SU-DHL-6 (cell line): ENCODE measurements at regions not wholly inside any gene's neighbourhood (a gene's known extent, or its start where the extent isn't known, plus 50 kb on each side); places are given as distances from the start of the nearest gene placed in this dataset.

Experiments used
- H2AFZ ChIP-seq: fragments of 200-600 bp; sonication (generic); 2 replicates; pipeline ENCODE4 v1.6.1; 2014; ENCODE audit warnings: low read depth, mild to moderate bottlenecking, moderate library complexity, mixed read lengths, antibody characterized with exemption, low read length; ENCODE audit not compliant: severe bottlenecking
- H3F3A ChIP-seq: fragments of 200-600 bp; shearing (Covaris generic); 2 replicates; pipeline ENCODE4 v1.6.0; 2016; ENCODE audit warnings: antibody characterized with exemption, mild to moderate bottlenecking; ENCODE audit not compliant: insufficient read depth
- H3K27ac ChIP-seq: fragments of 200-600 bp; sonication (generic); 2 replicates; pipeline ENCODE4 v1.5.1; 2016; ENCODE audit warnings: low read depth, mild to moderate bottlenecking, low read length, moderate library complexity, mixed read lengths
- H3K27me3 ChIP-seq: fragments of 200-600 bp; sonication (generic), shearing (Covaris generic); 2 replicates; pipeline ENCODE4 v1.6.0; 2014; ENCODE audit warnings: mild to moderate bottlenecking, low read length
- H3K36me3 ChIP-seq: fragments of 200-600 bp; sonication (generic); 2 replicates; pipeline ENCODE4 v1.6.1; 2014; ENCODE audit warnings: mild to moderate bottlenecking, low read length, mixed read lengths
- H3K4me2 ChIP-seq: fragments of 300-600, 200-600 bp; shearing (Covaris generic), sonication (generic); 2 replicates; pipeline ENCODE4 v1.6.0; 2014; ENCODE audit warnings: low read length, low read depth, mild to moderate bottlenecking; ENCODE audit not compliant: poor library complexity, severe bottlenecking
- H3K4me3 ChIP-seq: fragments of 200-600 bp; sonication (generic); 2 replicates; pipeline ENCODE4 v1.5.1; 2014; ENCODE audit warnings: antibody characterized with exemption, low read length, mild to moderate bottlenecking, mixed read lengths; ENCODE audit not compliant: insufficient read depth, poor library complexity, severe bottlenecking
- H3K79me2 ChIP-seq: fragments of 200-600 bp; sonication (generic); 2 replicates; pipeline ENCODE4 v1.6.1; 2014; ENCODE audit warnings: mild to moderate bottlenecking, low read length, moderate library complexity; ENCODE audit not compliant: insufficient read depth
- H3K9ac ChIP-seq: fragments of 200-600 bp; sonication (generic); 2 replicates; pipeline ENCODE4 v1.7.0; 2014; ENCODE audit warnings: mild to moderate bottlenecking, low read length
- H3K9me2 ChIP-seq: fragments of 200-600 bp; sonication (generic); replicated peaks from 2 replicates; pipeline ENCODE4 v1.6.1; 2014; ENCODE audit warnings: low read length; ENCODE audit not compliant: insufficient read depth
- H3K9me3 ChIP-seq: fragments of 200-600 bp; sonication (generic); 2 replicates; pipeline ENCODE4 v1.6.1; 2014; ENCODE audit warnings: low read length, mixed read lengths; ENCODE audit not compliant: insufficient read depth
- H4K20me1 ChIP-seq: fragments of 200-600 bp; sonication (generic); 2 replicates; pipeline ENCODE4 v1.6.1; 2014; ENCODE audit warnings: low read depth, mild to moderate bottlenecking, antibody characterized with exemption, low read length, moderate library complexity, mixed read lengths
- EZH2phosphoT487 ChIP-seq: fragments of 200-600 bp; sonication (generic), shearing (Covaris generic); conservative IDR thresholded peaks from 2 replicates; pipeline ENCODE4 v1.6.1; 2018; ENCODE audit warnings: mild to moderate bottlenecking, antibody characterized with exemption, low read length, moderate library complexity, mixed read lengths
- TF ChIP-seq, protein P1 (sequence below): fragments of 200-600 bp; sonication (generic); IDR thresholded peaks from one replicate; pipeline ENCODE4 v1.5.1; 2017; ENCODE audit warnings: antibody characterized with exemption, mild to moderate bottlenecking, low read length, moderate library complexity; ENCODE audit not compliant: insufficient read depth, poor library complexity, severe bottlenecking

DNA sequence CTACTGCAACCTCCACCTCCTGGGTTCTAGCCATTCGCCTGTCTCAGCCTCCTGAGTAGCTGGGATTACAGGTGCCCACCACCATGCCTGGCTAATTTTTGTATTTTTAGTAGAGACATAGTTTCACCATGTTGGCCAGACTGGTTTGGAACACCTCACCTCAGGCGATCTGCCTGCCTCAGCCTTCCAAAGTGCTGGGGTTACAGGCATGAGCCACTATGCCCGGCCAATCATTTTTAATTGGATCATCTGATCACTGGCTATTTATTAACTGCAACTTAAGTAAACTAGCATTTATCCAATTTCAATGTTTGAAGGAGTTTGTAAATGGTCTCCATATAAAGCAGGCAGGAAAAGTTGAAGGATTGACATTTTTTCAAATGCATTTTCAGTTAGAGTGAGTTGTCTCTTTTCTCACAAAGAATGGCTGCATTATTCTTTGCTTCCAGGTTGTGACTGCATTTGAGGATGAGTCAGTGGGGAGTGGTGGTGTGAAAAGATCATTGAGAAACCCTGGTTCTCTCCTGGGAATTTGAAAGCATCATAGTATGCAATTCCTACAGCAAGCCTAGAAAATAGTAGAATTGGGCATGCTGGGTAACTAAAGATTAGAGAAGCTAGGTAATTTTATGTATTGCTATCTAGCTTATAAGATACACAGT is 431.1 kb upstream of the ZEB2 start:
- Histone ChIP-seq H3K4me2 (no peak overlapping the region), H3K27ac (no peak overlapping the region), H3K9ac (no peak overlapping the region), H3F3A (no peaks in the 10 kb centered on the region), H3K9me2 (no peaks in the 10 kb centered on the region), H3K4me3 (no peak overlapping the region), H3K27me3 (no peaks in the 10 kb centered on the region), H3K9me3 (no peaks in the 10 kb centered on the region), H3K79me2 (no peaks in the 10 kb centered on the region), H4K20me1 (no peaks in the 10 kb centered on the region), H2AFZ (no peak overlapping the region), H3K36me3 (no peaks in the 10 kb centered on the region)
- TF ChIP-seq, protein P1, sequence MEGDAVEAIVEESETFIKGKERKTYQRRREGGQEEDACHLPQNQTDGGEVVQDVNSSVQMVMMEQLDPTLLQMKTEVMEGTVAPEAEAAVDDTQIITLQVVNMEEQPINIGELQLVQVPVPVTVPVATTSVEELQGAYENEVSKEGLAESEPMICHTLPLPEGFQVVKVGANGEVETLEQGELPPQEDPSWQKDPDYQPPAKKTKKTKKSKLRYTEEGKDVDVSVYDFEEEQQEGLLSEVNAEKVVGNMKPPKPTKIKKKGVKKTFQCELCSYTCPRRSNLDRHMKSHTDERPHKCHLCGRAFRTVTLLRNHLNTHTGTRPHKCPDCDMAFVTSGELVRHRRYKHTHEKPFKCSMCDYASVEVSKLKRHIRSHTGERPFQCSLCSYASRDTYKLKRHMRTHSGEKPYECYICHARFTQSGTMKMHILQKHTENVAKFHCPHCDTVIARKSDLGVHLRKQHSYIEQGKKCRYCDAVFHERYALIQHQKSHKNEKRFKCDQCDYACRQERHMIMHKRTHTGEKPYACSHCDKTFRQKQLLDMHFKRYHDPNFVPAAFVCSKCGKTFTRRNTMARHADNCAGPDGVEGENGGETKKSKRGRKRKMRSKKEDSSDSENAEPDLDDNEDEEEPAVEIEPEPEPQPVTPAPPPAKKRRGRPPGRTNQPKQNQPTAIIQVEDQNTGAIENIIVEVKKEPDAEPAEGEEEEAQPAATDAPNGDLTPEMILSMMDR = no peak
- no peak for TF ChIP-seq EZH2phosphoT487

DNA sequence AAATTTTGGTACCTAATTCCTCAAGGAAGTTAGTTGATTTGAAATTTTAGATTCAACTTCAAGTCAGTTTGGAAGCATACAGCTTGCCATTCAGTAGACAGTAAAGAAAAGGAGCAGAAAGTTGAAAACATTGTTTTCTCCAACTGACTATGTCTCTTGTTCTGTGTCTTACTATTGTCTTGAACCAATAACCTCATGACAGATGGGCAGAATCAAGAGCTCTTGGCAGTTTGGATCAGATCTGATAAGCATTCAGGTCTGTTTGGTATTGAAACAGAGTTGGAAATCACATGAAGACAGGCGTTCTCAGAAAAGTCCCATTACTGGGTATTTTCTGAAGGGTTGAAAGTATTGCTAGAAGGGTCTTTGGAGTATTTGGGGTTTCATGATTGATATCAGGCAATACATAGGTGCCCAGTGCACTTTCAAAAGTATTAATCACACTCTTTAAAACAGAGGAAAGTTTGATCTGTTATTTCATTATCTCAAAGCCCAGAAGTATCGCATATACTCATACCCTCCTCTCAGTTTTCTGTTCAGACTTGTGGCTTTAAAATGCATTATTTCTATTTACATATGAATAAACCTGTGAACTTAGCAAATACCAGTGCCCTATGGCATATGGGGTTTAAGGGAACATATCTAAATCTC is 428.4 kb upstream of the ZEB2 start:
- no peaks in the 10 kb centered on the region for H3K79me2 ChIP-seq
- no peaks in the 10 kb centered on the region for H3K27me3 ChIP-seq
- H2AFZ ChIP-seq = no peak overlapping the region
- no peaks in the 10 kb centered on the region for H3K36me3 ChIP-seq
- no peaks in the 10 kb centered on the region for H3K9me2 ChIP-seq
- H3K4me3 ChIP-seq = no peak overlapping the region
- no peaks in the 10 kb centered on the region for H4K20me1 ChIP-seq
- no peak overlapping the region for H3K27ac ChIP-seq
- H3F3A ChIP-seq = no peaks in the 10 kb centered on the region
- no peak overlapping the region for H3K9ac ChIP-seq
- no peak for TF ChIP-seq EZH2phosphoT487
- TF ChIP-seq, protein P1 = no peak
- H3K9me3 ChIP-seq = no peaks in the 10 kb centered on the region
- no peak overlapping the region for H3K4me2 ChIP-seq

DNA sequence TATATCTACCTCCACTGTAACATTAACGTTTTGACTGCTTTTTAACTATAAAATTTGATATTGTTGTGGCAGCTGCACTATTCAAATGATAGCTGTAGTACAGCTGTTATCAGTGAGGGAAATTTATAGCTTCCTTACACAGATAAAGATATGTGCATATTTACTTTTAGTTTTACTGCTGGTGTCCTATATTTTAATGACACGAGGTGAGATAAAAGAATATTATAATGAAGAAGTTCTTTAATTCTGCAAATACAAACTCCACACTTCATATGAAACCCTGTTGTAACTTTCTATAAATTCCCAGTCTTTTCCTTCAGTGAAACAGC is 427.8 kb upstream of the ZEB2 start:
- H3K79me2 ChIP-seq = no peaks in the 10 kb centered on the region
- no peak for TF ChIP-seq EZH2phosphoT487
- TF ChIP-seq, protein P1 = no peak
- H3K4me3 ChIP-seq = no peak overlapping the region
- H3K27ac ChIP-seq = no peak overlapping the region
- no peak overlapping the region for H2AFZ ChIP-seq
- no peaks in the 10 kb centered on the region for H3K27me3 ChIP-seq
- no peaks in the 10 kb centered on the region for H3F3A ChIP-seq
- no peak overlapping the region for H3K4me2 ChIP-seq
- H3K9me3 ChIP-seq = no peaks in the 10 kb centered on the region
- no peaks in the 10 kb centered on the region for H3K9me2 ChIP-seq
- no peaks in the 10 kb centered on the region for H4K20me1 ChIP-seq
- no peak overlapping the region for H3K9ac ChIP-seq
- H3K36me3 ChIP-seq = no peaks in the 10 kb centered on the region
